ENCODE measurements at regions not wholly inside any gene's neighbourhood (a gene's known extent, or its start where the extent isn't known, plus 50 kb on each side); places are given as distances from the start of the nearest gene placed in this dataset.

- CTCF ChIA-PET, result interaction anchor here (2.0 kb wide), 1 partner anchor 51 kb away, joined by 6 read pairs; no protein-coding TSS in a partner anchor
- no peak for DNase-seq (ENCODE audit: low read depth, low spot score)
- no peak for TF ChIP-seq CTCF (IDR thresholded peaks at IDR 0.05; ENCODE audit: insufficient read depth, low read length, missing control alignments)
- H3K4me3 ChIP-seq (ENCODE audit: low read depth, low read length), result no peak overlapping the region
- POLR2A ChIA-PET, result no interaction called here
Measured at GRCh38 chr12:125280482-125281377, 215.5 kb downstream of the AACS start.

GRCh38 chr12:125282921-125283320 lies 217.7 kb downstream of the AACS start:
- no peak for TF ChIP-seq CTCF (IDR thresholded peaks at IDR 0.05; ENCODE audit: insufficient read depth, low read length, missing control alignments)
- POLR2A ChIA-PET, result no interaction called here
- CTCF ChIA-PET, result interaction anchor here (2.0 kb wide), 1 partner anchor 49 kb away, joined by 6 read pairs; no protein-coding TSS in a partner anchor
- no peak overlapping the region for H3K4me3 ChIP-seq (ENCODE audit: low read depth, low read length)
- DNase-seq (ENCODE audit: low read depth, low spot score), result no peak

DNA sequence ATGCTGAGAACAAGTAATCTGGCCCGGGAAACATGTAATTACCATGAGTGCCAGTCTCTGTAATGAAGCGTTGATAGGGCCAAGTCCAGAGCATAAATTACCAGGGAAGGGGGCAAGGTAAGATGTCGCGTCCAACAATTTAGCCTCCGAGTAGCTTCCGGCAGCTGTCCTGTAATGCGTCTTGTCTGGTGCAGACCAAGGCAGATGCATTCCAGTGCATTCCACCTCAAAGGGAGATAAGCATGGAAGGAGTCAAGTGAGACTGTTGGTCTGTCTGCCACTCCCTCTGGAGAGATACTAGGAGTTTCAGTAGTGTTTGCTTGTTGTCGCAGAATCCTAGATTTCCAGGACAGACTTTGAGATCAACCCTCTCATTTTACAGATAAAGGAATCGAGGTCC lies 218.3 kb downstream of the AACS start:
- CTCF ChIA-PET, result no interaction called here
- H3K4me3 ChIP-seq (ENCODE audit: low read depth, low read length), result no peak overlapping the region
- TF ChIP-seq CTCF (IDR thresholded peaks at IDR 0.05; ENCODE audit: insufficient read depth, low read length, missing control alignments), result no peak
- no peak for DNase-seq (ENCODE audit: low read depth, low spot score)
- POLR2A ChIA-PET, result no interaction called here

DNA sequence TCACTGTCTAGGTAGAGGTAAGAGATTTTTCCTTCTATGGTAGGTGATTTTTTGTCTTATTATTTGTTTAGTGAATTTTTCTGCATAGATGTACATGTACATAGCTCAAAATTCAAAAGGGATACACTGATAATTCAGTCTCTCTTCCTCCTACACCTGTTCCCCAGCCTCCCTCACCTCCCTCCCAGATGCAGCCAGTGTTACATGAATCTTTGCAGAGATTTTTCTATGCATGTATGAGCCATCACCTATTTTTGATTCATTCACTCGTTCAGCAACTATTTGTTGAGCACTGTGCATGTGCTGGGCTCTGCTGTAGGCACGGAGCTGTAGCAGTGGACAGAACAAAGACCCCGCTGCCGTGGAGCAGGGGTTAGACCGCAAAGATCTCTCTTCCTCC lies 218.9 kb downstream of the AACS start:
- DNase-seq (ENCODE audit: low read depth, low spot score), result no peak
- ChIA-PET CTCF (no interaction called here), POLR2A (no interaction called here)
- H3K4me3 ChIP-seq (ENCODE audit: low read depth, low read length), result no peak overlapping the region
- TF ChIP-seq CTCF (IDR thresholded peaks at IDR 0.05; ENCODE audit: insufficient read depth, low read length, missing control alignments), result no peak

- DNase-seq (ENCODE audit: low read depth, low spot score), result no peak
- H3K4me3 ChIP-seq (ENCODE audit: low read depth, low read length), result no peak overlapping the region
- TF ChIP-seq CTCF (IDR thresholded peaks at IDR 0.05; ENCODE audit: insufficient read depth, low read length, missing control alignments), result no peak
- POLR2A ChIA-PET, result no interaction called here
- CTCF ChIA-PET, result no interaction called here
Measured at GRCh38 chr12:125284945-125285685, 219.9 kb downstream of the AACS start.

- TF ChIP-seq CTCF (IDR thresholded peaks at IDR 0.05; ENCODE audit: insufficient read depth, low read length, missing control alignments), result no peak
- no peak overlapping the region for H3K4me3 ChIP-seq (ENCODE audit: low read depth, low read length)
- ChIA-PET POLR2A (no interaction called here), CTCF (no interaction called here)
- no peak for DNase-seq (ENCODE audit: low read depth, low spot score)
Measured at GRCh38 chr12:125286005-125286727, 220.9 kb downstream of the AACS start.
